Activated CD8-positive, alpha-beta memory T cell treated with anti-CD3 and anti-CD28 coated beads for 24 hours (primary cell): ENCODE measurements at regions not wholly inside any gene's neighbourhood (a gene's known extent, or its start where the extent isn't known, plus 50 kb on each side); places are given as distances from the start of the nearest gene placed in this dataset.
"Not testable (repeated sequence)": the region's sequence is repeated elsewhere in the genome, so short reads cannot be mapped to it uniquely, and the experiment has no call there.

ENCODE experiments used
- DNase-seq: peaks from one replicate; pipeline ENCODE4 v3.0.0-alpha.2; 2020

GRCh38 chr20:59466107-59466815 is 138.1 kb upstream of the PHACTR3 start:
- DNase-seq, result no peak

GRCh38 chr20:59468831-59469230 is 135.5 kb upstream of the PHACTR3 start:
- DNase-seq, result no peak

GRCh38 chr20:59469267-59470252 is 134.8 kb upstream of the PHACTR3 start:
- DNase-seq, result no peak

- no peak for DNase-seq
Observed at GRCh38 chr20:59470521-59470920, 133.8 kb upstream of the PHACTR3 start.

GRCh38 chr20:59471653-59472421 is 132.5 kb upstream of the PHACTR3 start:
- no peak for DNase-seq

- no peak for DNase-seq
Observed at GRCh38 chr20:59473742-59474141, 130.6 kb upstream of the PHACTR3 start.

GRCh38 chr20:59481067-59481466 is 123.3 kb upstream of the PHACTR3 start:
- no peak for DNase-seq

GRCh38 chr20:59481477-59482018 is 122.8 kb upstream of the PHACTR3 start:
- no peak for DNase-seq

GRCh38 chr20:59482351-59483187 is 121.8 kb upstream of the PHACTR3 start:
- DNase-seq, result no peak

GRCh38 chr20:59483481-59483880 is 120.9 kb upstream of the PHACTR3 start:
- DNase-seq, result no peak

GRCh38 chr20:59484228-59484627 is 120.1 kb upstream of the PHACTR3 start:
- DNase-seq, result no peak

GRCh38 chr20:59485576-59486454 is 118.5 kb upstream of the PHACTR3 start:
- no peak for DNase-seq

GRCh38 chr20:59488459-59488858 is 115.9 kb upstream of the PHACTR3 start:
- not testable (repeated sequence) for DNase-seq

GRCh38 chr20:59490196-59491004 is 113.9 kb upstream of the PHACTR3 start:
- not testable (repeated sequence) for DNase-seq

GRCh38 chr20:59491884-59492283 is 112.5 kb upstream of the PHACTR3 start:
- no peak for DNase-seq

GRCh38 chr20:59493926-59494325 is 110.4 kb upstream of the PHACTR3 start:
- no peak for DNase-seq

GRCh38 chr20:59495166-59495565 is 109.2 kb upstream of the PHACTR3 start:
- DNase-seq, result no peak

- peak; percentile 85 for DNase-seq
Observed at GRCh38 chr20:59495894-59496510, 108.3 kb upstream of the PHACTR3 start.

GRCh38 chr20:59498291-59498690 is 106.0 kb upstream of the PHACTR3 start:
- no peak for DNase-seq
